ENCODE measurements at regions not wholly inside any gene's neighbourhood (a gene's known extent, or its start where the extent isn't known, plus 50 kb on each side); places are given as distances from the start of the nearest gene placed in this dataset.

DNA sequence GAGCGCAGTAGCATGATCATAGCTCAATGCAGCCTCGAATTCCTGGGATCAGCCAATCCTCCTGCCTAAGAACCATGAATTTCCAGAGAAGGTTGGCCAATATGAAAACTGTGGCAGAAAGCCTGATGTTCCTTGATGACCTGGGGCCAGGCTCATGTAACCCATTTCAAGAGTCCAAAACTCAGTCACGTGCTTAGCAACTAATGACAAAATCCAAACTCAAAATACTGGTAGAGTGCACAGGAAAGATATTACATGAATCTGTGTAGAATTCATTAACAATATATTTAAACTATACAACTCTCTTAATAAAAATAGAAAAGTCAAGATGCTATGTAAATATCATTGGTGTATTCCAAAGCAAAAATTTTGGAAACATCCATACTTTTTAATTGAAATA lies 265.7 kb upstream of the NDST3 start:
- no peak for TF ChIP-seq POLR2A (IDR thresholded peaks at IDR 0.05; ENCODE audit: low read depth, low read length)
- TF ChIP-seq POLR2AphosphoS5 (IDR thresholded peaks at IDR 0.05; ENCODE audit: low read depth, low read length), result no peak
- no peak for TF ChIP-seq POU2F2 (IDR thresholded peaks at IDR 0.05; ENCODE audit: low read depth, low read length)
- TF ChIP-seq SPI1 (IDR thresholded peaks at IDR 0.05; ENCODE audit: low read depth, low read length), result no peak

Measured in GM12891 (cell line).